ENCODE measurements at regions not wholly inside any gene's neighbourhood (a gene's known extent, or its start where the extent isn't known, plus 50 kb on each side); places are given as distances from the start of the nearest gene placed in this dataset.

GRCh38 chr7:113483657-113484056, 365.3 kb upstream of the SMIM30 start:
- H3K9me3 ChIP-seq (ENCODE audit: insufficient read depth, low read depth, low read length), result no peaks in the 10 kb centered on the region
- peaks cover 3% of the 10 kb centered on the region for H3K4me1 ChIP-seq (ENCODE audit: insufficient read depth, low read length, poor library complexity, severe bottlenecking)
- no peak overlapping the region for H3K4me3 ChIP-seq (ENCODE audit: low read length, poor library complexity, severe bottlenecking)
- no peak overlapping the region for H2AFZ ChIP-seq (ENCODE audit: low read length)
- no peak overlapping the region for H3K4me2 ChIP-seq (ENCODE audit: low read depth, low read length, poor library complexity, severe bottlenecking)
- no peaks in the 10 kb centered on the region for H4K20me1 ChIP-seq (ENCODE audit: insufficient read depth, low read length, poor library complexity, severe bottlenecking)
- no peak overlapping the region for H3K9ac ChIP-seq (ENCODE audit: low read depth, low read length, poor library complexity, severe bottlenecking)
- no peaks in the 10 kb centered on the region for H3K9me2 ChIP-seq (replicated peaks; ENCODE audit: low read depth, low read length)
- TF ChIP-seq CTCF (conservative IDR thresholded peaks at IDR 0.05; ENCODE audit: low read length) (no peak), EZH2phosphoT487 (IDR thresholded peaks at IDR 0.05; ENCODE audit: borderline replicate concordance) (no peak)
- no peaks in the 10 kb centered on the region for H3K27me3 ChIP-seq (ENCODE audit: insufficient read depth, low read length, poor library complexity, severe bottlenecking)
- no peaks in the 10 kb centered on the region for H3F3A ChIP-seq (ENCODE audit: low read depth)
- H3K36me3 ChIP-seq (ENCODE audit: insufficient read depth, low read length), result no peaks in the 10 kb centered on the region
- no peaks in the 10 kb centered on the region for H3K79me2 ChIP-seq (ENCODE audit: insufficient read depth, low read length)

DNA sequence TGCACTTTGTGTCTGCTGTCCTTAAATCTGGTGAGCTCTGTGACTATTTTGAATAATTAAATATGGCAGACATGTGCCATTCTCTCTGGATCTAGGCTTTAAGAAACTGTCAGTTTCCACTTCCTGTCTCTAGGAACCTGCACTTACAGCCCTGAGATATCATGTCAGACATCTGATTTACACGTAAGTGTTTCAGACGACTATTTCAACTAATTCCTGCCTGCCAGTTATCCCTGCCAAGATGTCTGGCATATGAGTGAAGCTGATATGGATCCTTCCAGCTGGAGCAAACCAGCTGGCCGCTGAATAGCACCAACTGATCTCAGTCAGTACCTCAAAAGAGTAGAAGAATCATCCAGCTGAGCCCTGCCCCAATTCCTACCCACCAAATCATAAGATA, 362.2 kb upstream of the SMIM30 start:
- Histone ChIP-seq H3F3A (ENCODE audit: low read depth) (no peaks in the 10 kb centered on the region), H3K27me3 (ENCODE audit: insufficient read depth, low read length, poor library complexity, severe bottlenecking) (no peaks in the 10 kb centered on the region), H3K9me3 (ENCODE audit: insufficient read depth, low read depth, low read length) (no peaks in the 10 kb centered on the region), H3K36me3 (ENCODE audit: insufficient read depth, low read length) (no peaks in the 10 kb centered on the region), H3K9ac (ENCODE audit: low read depth, low read length, poor library complexity, severe bottlenecking) (no peak overlapping the region), H3K4me1 (ENCODE audit: insufficient read depth, low read length, poor library complexity, severe bottlenecking) (peaks cover 3% of the 10 kb centered on the region), H3K4me2 (ENCODE audit: low read depth, low read length, poor library complexity, severe bottlenecking) (no peak overlapping the region), H3K79me2 (ENCODE audit: insufficient read depth, low read length) (no peaks in the 10 kb centered on the region), H3K9me2 (replicated peaks; ENCODE audit: low read depth, low read length) (no peaks in the 10 kb centered on the region), H3K4me3 (ENCODE audit: low read length, poor library complexity, severe bottlenecking) (no peak overlapping the region), H4K20me1 (ENCODE audit: insufficient read depth, low read length, poor library complexity, severe bottlenecking) (no peaks in the 10 kb centered on the region), H2AFZ (ENCODE audit: low read length) (peak overlapping the region; percentile 48; the same call in 1 of the 2 replicates)
- TF ChIP-seq EZH2phosphoT487 (IDR thresholded peaks at IDR 0.05; ENCODE audit: borderline replicate concordance) (no peak), CTCF (conservative IDR thresholded peaks at IDR 0.05; ENCODE audit: low read length) (no peak)

GRCh38 chr7:113464096-113464855, 345.9 kb upstream of the SMIM30 start:
- no peak overlapping the region for H3K4me3 ChIP-seq (ENCODE audit: low read length, poor library complexity, severe bottlenecking)
- H4K20me1 ChIP-seq (ENCODE audit: insufficient read depth, low read length, poor library complexity, severe bottlenecking), result no peaks in the 10 kb centered on the region
- TF ChIP-seq CTCF (conservative IDR thresholded peaks at IDR 0.05; ENCODE audit: low read length), result no peak
- TF ChIP-seq EZH2phosphoT487 (IDR thresholded peaks at IDR 0.05; ENCODE audit: borderline replicate concordance), result no peak
- no peaks in the 10 kb centered on the region for H3K36me3 ChIP-seq (ENCODE audit: insufficient read depth, low read length)
- no peak overlapping the region for H3K9ac ChIP-seq (ENCODE audit: low read depth, low read length, poor library complexity, severe bottlenecking)
- no peaks in the 10 kb centered on the region for H3K27me3 ChIP-seq (ENCODE audit: insufficient read depth, low read length, poor library complexity, severe bottlenecking)
- no peak overlapping the region for H3K4me2 ChIP-seq (ENCODE audit: low read depth, low read length, poor library complexity, severe bottlenecking)
- H3K9me2 ChIP-seq (replicated peaks; ENCODE audit: low read depth, low read length), result no peaks in the 10 kb centered on the region
- no peaks in the 10 kb centered on the region; the same call in 1 of the 2 replicates for H3F3A ChIP-seq (ENCODE audit: low read depth)
- H2AFZ ChIP-seq (ENCODE audit: low read length), result no peak overlapping the region
- no peaks in the 10 kb centered on the region for H3K79me2 ChIP-seq (ENCODE audit: insufficient read depth, low read length)
- no peaks in the 10 kb centered on the region for H3K4me1 ChIP-seq (ENCODE audit: insufficient read depth, low read length, poor library complexity, severe bottlenecking)
- peaks cover 6% of the 10 kb centered on the region; the same call in 1 of the 2 replicates for H3K9me3 ChIP-seq (ENCODE audit: insufficient read depth, low read depth, low read length)
